ENCODE measurements at regions not wholly inside any gene's neighbourhood (a gene's known extent, or its start where the extent isn't known, plus 50 kb on each side); places are given as distances from the start of the nearest gene placed in this dataset.

- no peak overlapping the region for H3K4me3 ChIP-seq (ENCODE audit: low read depth, low read length)
- no peak for DNase-seq (ENCODE audit: low read depth)
- TF ChIP-seq, protein P1, sequence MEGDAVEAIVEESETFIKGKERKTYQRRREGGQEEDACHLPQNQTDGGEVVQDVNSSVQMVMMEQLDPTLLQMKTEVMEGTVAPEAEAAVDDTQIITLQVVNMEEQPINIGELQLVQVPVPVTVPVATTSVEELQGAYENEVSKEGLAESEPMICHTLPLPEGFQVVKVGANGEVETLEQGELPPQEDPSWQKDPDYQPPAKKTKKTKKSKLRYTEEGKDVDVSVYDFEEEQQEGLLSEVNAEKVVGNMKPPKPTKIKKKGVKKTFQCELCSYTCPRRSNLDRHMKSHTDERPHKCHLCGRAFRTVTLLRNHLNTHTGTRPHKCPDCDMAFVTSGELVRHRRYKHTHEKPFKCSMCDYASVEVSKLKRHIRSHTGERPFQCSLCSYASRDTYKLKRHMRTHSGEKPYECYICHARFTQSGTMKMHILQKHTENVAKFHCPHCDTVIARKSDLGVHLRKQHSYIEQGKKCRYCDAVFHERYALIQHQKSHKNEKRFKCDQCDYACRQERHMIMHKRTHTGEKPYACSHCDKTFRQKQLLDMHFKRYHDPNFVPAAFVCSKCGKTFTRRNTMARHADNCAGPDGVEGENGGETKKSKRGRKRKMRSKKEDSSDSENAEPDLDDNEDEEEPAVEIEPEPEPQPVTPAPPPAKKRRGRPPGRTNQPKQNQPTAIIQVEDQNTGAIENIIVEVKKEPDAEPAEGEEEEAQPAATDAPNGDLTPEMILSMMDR (IDR thresholded peaks at IDR 0.05; ENCODE audit: insufficient read depth, low read depth, low read length, missing control alignments): no peak
Observed at GRCh38 chr2:234869164-234869563, 82.7 kb upstream of the SH3BP4 start.

GRCh38 chr2:234867882-234868285, 83.9 kb upstream of the SH3BP4 start:
- no peak overlapping the region for H3K4me3 ChIP-seq (ENCODE audit: low read depth, low read length)
- no peak for DNase-seq (ENCODE audit: low read depth)
- TF ChIP-seq, protein P1 (IDR thresholded peaks at IDR 0.05; ENCODE audit: insufficient read depth, low read depth, low read length, missing control alignments): no peak

DNA sequence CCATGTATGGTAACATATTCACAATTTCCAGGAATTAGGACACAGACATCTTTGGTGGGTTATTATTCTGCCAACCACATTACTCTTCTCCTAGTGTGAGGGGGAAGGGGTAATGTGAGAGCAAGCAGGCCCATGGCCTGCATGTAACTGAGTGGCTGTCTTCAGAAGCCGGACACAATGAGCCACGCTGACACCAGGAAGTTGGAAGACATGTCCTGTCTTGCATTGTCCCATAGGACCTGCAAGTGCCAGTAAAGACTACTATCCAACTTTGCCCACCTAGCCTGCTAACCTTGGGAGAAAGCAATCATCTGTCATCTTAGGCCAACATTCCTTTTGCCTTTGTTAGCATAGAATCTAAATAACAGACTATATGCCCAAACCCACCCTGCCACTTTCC, 86.2 kb upstream of the SH3BP4 start:
- TF ChIP-seq, protein P1 (IDR thresholded peaks at IDR 0.05; ENCODE audit: insufficient read depth, low read depth, low read length, missing control alignments): no peak
- no peak for DNase-seq (ENCODE audit: low read depth)
- H3K4me3 ChIP-seq (ENCODE audit: low read depth, low read length): no peak overlapping the region

DNA sequence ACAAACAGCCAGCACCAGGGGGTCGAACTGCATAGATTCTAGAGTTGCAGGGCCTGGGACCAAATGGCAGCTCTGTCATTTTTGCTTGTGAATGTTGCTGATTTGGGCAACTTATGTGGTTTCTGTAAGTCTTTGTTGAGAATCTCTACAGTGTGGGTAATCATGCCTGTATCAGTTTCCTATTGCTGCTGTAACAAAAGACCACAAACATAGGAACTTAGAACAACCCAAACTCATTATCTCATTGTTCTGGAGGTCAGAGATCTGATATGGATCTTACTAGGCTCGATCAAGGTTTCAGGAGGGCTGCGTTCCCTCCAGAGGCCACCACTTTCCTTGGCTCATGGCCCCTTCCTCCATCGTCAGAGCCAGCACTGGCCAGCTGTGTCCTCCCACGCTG, 86.8 kb upstream of the SH3BP4 start:
- no peak for DNase-seq (ENCODE audit: low read depth)
- TF ChIP-seq, protein P1 (IDR thresholded peaks at IDR 0.05; ENCODE audit: insufficient read depth, low read depth, low read length, missing control alignments): no peak
- no peak overlapping the region for H3K4me3 ChIP-seq (ENCODE audit: low read depth, low read length)

- TF ChIP-seq, protein P1 (IDR thresholded peaks at IDR 0.05; ENCODE audit: insufficient read depth, low read depth, low read length, missing control alignments): no peak
- no peak for DNase-seq (ENCODE audit: low read depth)
Observed at GRCh38 chr2:234864506-234864905, 87.3 kb upstream of the SH3BP4 start.

DNA sequence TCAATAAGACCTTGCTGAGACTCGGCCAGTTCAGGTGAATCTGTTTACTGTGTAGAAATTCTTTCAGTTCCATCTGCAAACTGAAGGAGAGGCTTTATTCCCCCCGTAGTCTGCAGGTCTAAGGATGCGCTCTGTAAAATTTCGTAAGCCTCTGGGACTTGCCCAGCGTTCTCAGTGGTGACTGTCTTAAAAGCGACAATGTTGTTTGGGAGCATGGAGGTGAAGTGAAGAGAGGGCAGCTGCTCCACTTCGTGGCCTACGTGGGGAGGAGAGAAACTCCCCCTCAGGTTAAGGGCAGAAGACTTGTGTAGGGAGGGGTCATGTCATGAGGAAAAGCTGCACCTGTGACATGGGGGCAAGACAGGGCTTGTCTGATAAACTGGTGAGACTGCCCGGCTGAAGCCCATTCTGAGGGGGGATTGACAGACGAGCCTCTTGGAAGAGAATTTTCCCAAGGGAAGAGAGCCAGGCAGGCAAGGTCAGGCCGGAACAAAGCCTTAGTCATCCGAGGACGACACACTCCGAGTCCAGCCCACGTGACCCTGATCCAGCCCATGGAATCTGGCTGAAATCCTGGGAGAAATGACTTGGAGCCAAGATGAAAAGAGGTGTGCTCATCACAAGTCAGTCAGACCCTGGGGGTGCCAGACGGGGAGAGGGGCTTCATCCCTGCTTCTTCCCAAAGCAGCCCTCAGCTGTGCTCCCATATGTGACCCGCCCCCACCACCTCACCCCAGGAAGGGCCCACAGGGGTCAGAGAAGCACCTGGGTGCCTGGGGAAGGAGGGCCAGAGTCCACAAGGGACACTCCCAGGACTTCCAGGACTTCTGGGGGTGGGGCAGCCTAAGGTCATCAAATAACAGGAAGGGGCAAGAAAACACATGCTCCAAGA, 88.5 kb upstream of the SH3BP4 start:
- no peak for DNase-seq (ENCODE audit: low read depth)
- no peak overlapping the region for H3K4me3 ChIP-seq (ENCODE audit: low read depth, low read length)
- TF ChIP-seq, protein P1 (IDR thresholded peaks at IDR 0.05; ENCODE audit: insufficient read depth, low read depth, low read length, missing control alignments): no peak

More at GRCh38 chr2:234864506-234864905, 87.3 kb upstream of the SH3BP4 start:
- H3K4me3 ChIP-seq (ENCODE audit: low read depth, low read length): no peak overlapping the region
